ENCODE measurements at regions not wholly inside any gene's neighbourhood (a gene's known extent, or its start where the extent isn't known, plus 50 kb on each side); places are given as distances from the start of the nearest gene placed in this dataset.

- no peaks in the 10 kb centered on the region for H3K36me3 ChIP-seq (ENCODE audit: control insufficient read depth in 1 of 2, insufficient read depth in 2 of 2, low read length in 2 of 2)
- no peak overlapping the region for H2AFZ ChIP-seq (ENCODE audit: low read depth, low read length, poor library complexity, severe bottlenecking)
- H4K20me1 ChIP-seq (ENCODE audit: insufficient read depth), result no peaks in the 10 kb centered on the region
- H3K27me3 ChIP-seq (ENCODE audit: insufficient read depth, low read length), result no peaks in the 10 kb centered on the region
- H3K9me3 ChIP-seq (ENCODE audit: control insufficient read depth in 1 of 2, insufficient read depth in 1 of 2, low read depth in 1 of 2, low read length in 2 of 2), result no peaks in the 10 kb centered on the region
- H3K4me3 ChIP-seq (replicated peaks in 1 of 2; ENCODE audit: low read depth in 1 of 2, low read length in 2 of 2), result no peak overlapping the region
- CTCF ChIA-PET, result no interaction called here
- no peaks in the 10 kb centered on the region for H3K9me2 ChIP-seq (ENCODE audit: insufficient read depth)
- no peak for TF ChIP-seq REST (IDR thresholded peaks at IDR 0.05; ENCODE audit: low read depth)
- TF ChIP-seq YY1 (IDR thresholded peaks at IDR 0.05; ENCODE audit: extremely low read depth, insufficient replicate concordance, low read depth, low read length), result no peak
- TF ChIP-seq MAX (IDR thresholded peaks at IDR 0.05), result no peak
- no peak for TF ChIP-seq FOSL1 (IDR thresholded peaks at IDR 0.05; ENCODE audit: low read depth)
- no peak for TF ChIP-seq EZH2 (IDR thresholded peaks at IDR 0.05)
- TF ChIP-seq JUND (IDR thresholded peaks at IDR 0.05), result no peak
- TF ChIP-seq SRF (IDR thresholded peaks at IDR 0.05; ENCODE audit: low read depth), result no peak
- no peak for TF ChIP-seq ELF1 (IDR thresholded peaks at IDR 0.05; ENCODE audit: borderline replicate concordance, low read depth)
- no peak for TF ChIP-seq SIN3A (IDR thresholded peaks at IDR 0.05; ENCODE audit: low read depth)
- no peak for TF ChIP-seq ZBTB33 (IDR thresholded peaks at IDR 0.05; ENCODE audit: extremely low read depth, insufficient replicate concordance, low read length)
- no peak for TF ChIP-seq ATF3 (IDR thresholded peaks at IDR 0.05)
- no peak for TF ChIP-seq POLR2A (IDR thresholded peaks at IDR 0.05; ENCODE audit: borderline replicate concordance, extremely low read depth, insufficient read depth, insufficient read length)
- TF ChIP-seq CBX3 (IDR thresholded peaks at IDR 0.05; ENCODE audit: low read depth), result no peak
- no peak for TF ChIP-seq ZFX (IDR thresholded peaks at IDR 0.05)
- no peak for TF ChIP-seq ZNF274 (IDR thresholded peaks at IDR 0.05; ENCODE audit: low read depth, low read length)
- no peak for TF ChIP-seq SP1 (IDR thresholded peaks at IDR 0.05; ENCODE audit: low read depth)
- TF ChIP-seq TCF7L2 (IDR thresholded peaks at IDR 0.05; ENCODE audit: borderline replicate concordance, extremely low read depth, insufficient read depth, insufficient read length), result no peak
- TF ChIP-seq EZH2phosphoT487 (IDR thresholded peaks at IDR 0.05; ENCODE audit: borderline replicate concordance), result no peak
- no peak overlapping the region for H3K4me2 ChIP-seq (ENCODE audit: low read length)
- DNase-seq (ENCODE audit: low read depth, low spot score) (no peak), ATAC-seq (no peak)
- H3K27ac ChIP-seq (ENCODE audit: low read depth, low read length), result no peak overlapping the region
- BruUV-seq (replicated peaks), result no TSS peak
- intact Hi-C loops (cut with micrococcal nuclease), result no loop called here
- RAD21 ChIA-PET (ENCODE audit: low non-redundant PET in 1 of 2, low total read pairs in 2 of 2, uncharacterized antibody in 2 of 2, unreplicated experiment in 2 of 2), result no interaction called here
- no peak overlapping the region for H3K9ac ChIP-seq (ENCODE audit: low read length)
- POLR2A ChIA-PET, result no interaction called here
- peaks cover 0 to 6% of the 10 kb centered on the region in 2 experiments; a peak in 1 of 4 replicates for H3K4me1 ChIP-seq (ENCODE audit: control insufficient read depth in 1 of 2, insufficient read depth in 2 of 2, low read length in 2 of 2)
- no peaks in the 10 kb centered on the region for H3K79me2 ChIP-seq (ENCODE audit: insufficient read depth, low read length)
Measured at GRCh38 chr5:104915226-104915625, 1352.6 kb upstream of the NUDT12 start.

Measured in HCT116 (cell line).